ENCODE measurements at regions not wholly inside any gene's neighbourhood (a gene's known extent, or its start where the extent isn't known, plus 50 kb on each side); places are given as distances from the start of the nearest gene placed in this dataset.
A peak's percentile ranks its signal among the peaks of the same experiment; 100 is the strongest.
"Not testable (repeated sequence)": the region's sequence is repeated elsewhere in the genome, so short reads cannot be mapped to it uniquely, and the experiment has no call there.

GRCh38 chr22:25433381-25433970 is 131.0 kb upstream of the GRK3 start:
- DNase-seq; in situ Hi-C loops (cut with HindIII; ENCODE audit: low pct_ligation_motif_present, low pct_unique_long_range_greater_than_20kb, low sequenced_read_pairs): not testable (repeated sequence)

GRCh38 chr22:25437414-25438160 is 126.9 kb upstream of the GRK3 start:
- in situ Hi-C loops (cut with HindIII; ENCODE audit: low pct_ligation_motif_present, low pct_unique_long_range_greater_than_20kb, low sequenced_read_pairs): no loop called here
- no peak for DNase-seq

GRCh38 chr22:25447067-25447685 is 117.3 kb upstream of the GRK3 start:
- in situ Hi-C loops (cut with HindIII; ENCODE audit: low pct_ligation_motif_present, low pct_unique_long_range_greater_than_20kb, low sequenced_read_pairs): no loop called here
- no peak for DNase-seq

GRCh38 chr22:25447686-25448434 is 116.6 kb upstream of the GRK3 start:
- peak; percentile 71 for DNase-seq
- in situ Hi-C loops (cut with HindIII; ENCODE audit: low pct_ligation_motif_present, low pct_unique_long_range_greater_than_20kb, low sequenced_read_pairs): no loop called here

- peak; percentile 7 for DNase-seq
- in situ Hi-C loops (cut with HindIII; ENCODE audit: low pct_ligation_motif_present, low pct_unique_long_range_greater_than_20kb, low sequenced_read_pairs): no loop called here
Observed at GRCh38 chr22:25448435-25449051, 115.9 kb upstream of the GRK3 start.

GRCh38 chr22:25449781-25450317 is 114.6 kb upstream of the GRK3 start:
- no peak for DNase-seq
- in situ Hi-C loops (cut with HindIII; ENCODE audit: low pct_ligation_motif_present, low pct_unique_long_range_greater_than_20kb, low sequenced_read_pairs): no loop called here

GRCh38 chr22:25451480-25452114 is 112.9 kb upstream of the GRK3 start:
- no peak for DNase-seq
- in situ Hi-C loops (cut with HindIII; ENCODE audit: low pct_ligation_motif_present, low pct_unique_long_range_greater_than_20kb, low sequenced_read_pairs): no loop called here

- in situ Hi-C loops (cut with HindIII; ENCODE audit: low pct_ligation_motif_present, low pct_unique_long_range_greater_than_20kb, low sequenced_read_pairs): no loop called here
- no peak for DNase-seq
Observed at GRCh38 chr22:25452116-25452700, 112.3 kb upstream of the GRK3 start.

- in situ Hi-C loops (cut with HindIII; ENCODE audit: low pct_ligation_motif_present, low pct_unique_long_range_greater_than_20kb, low sequenced_read_pairs): no loop called here
- DNase-seq: no peak
Observed at GRCh38 chr22:25453058-25453457, 111.4 kb upstream of the GRK3 start.

- in situ Hi-C loops (cut with HindIII; ENCODE audit: low pct_ligation_motif_present, low pct_unique_long_range_greater_than_20kb, low sequenced_read_pairs): no loop called here
- DNase-seq: no peak
Observed at GRCh38 chr22:25453557-25453956, 110.9 kb upstream of the GRK3 start.

GRCh38 chr22:25456300-25457043 is 108.0 kb upstream of the GRK3 start:
- DNase-seq; in situ Hi-C loops (cut with HindIII; ENCODE audit: low pct_ligation_motif_present, low pct_unique_long_range_greater_than_20kb, low sequenced_read_pairs): not testable (repeated sequence)

- DNase-seq; in situ Hi-C loops (cut with HindIII; ENCODE audit: low pct_ligation_motif_present, low pct_unique_long_range_greater_than_20kb, low sequenced_read_pairs): not testable (repeated sequence)
Observed at GRCh38 chr22:25458631-25459030, 105.8 kb upstream of the GRK3 start.

- DNase-seq; in situ Hi-C loops (cut with HindIII; ENCODE audit: low pct_ligation_motif_present, low pct_unique_long_range_greater_than_20kb, low sequenced_read_pairs): not testable (repeated sequence)
Observed at GRCh38 chr22:25460682-25461081, 103.8 kb upstream of the GRK3 start.

GRCh38 chr22:25461301-25461700 is 103.2 kb upstream of the GRK3 start:
- in situ Hi-C loops (cut with HindIII; ENCODE audit: low pct_ligation_motif_present, low pct_unique_long_range_greater_than_20kb, low sequenced_read_pairs): no loop called here

GRCh38 chr22:25462474-25463346 is 101.8 kb upstream of the GRK3 start:
- peak; percentile 67 for DNase-seq
- in situ Hi-C loops (cut with HindIII; ENCODE audit: low pct_ligation_motif_present, low pct_unique_long_range_greater_than_20kb, low sequenced_read_pairs): not testable (repeated sequence)

More at GRCh38 chr22:25461301-25461700, 103.2 kb upstream of the GRK3 start:
- no peak for DNase-seq

- in situ Hi-C loops (cut with HindIII; ENCODE audit: low pct_ligation_motif_present, low pct_unique_long_range_greater_than_20kb, low sequenced_read_pairs); DNase-seq: not testable (repeated sequence)
Observed at GRCh38 chr22:25463347-25463628, 101.2 kb upstream of the GRK3 start.

Measured in ACHN (cell line).